ENCODE measurements at regions not wholly inside any gene's neighbourhood (a gene's known extent, or its start where the extent isn't known, plus 50 kb on each side); places are given as distances from the start of the nearest gene placed in this dataset.
A peak's percentile ranks its signal among the peaks of the same experiment; 100 is the strongest.
"Not testable (repeated sequence)": the region's sequence is repeated elsewhere in the genome, so short reads cannot be mapped to it uniquely, and the experiment has no call there.

- DNase-seq (ENCODE audit: low spot score), result no peak
Observed at GRCh38 chr10:35874311-35875015, 232.4 kb upstream of the FZD8 start.

GRCh38 chr10:35872671-35873070 lies 230.6 kb upstream of the FZD8 start:
- DNase-seq (ENCODE audit: low spot score), result no peak

- no peak for DNase-seq (ENCODE audit: low spot score)
Observed at GRCh38 chr10:35870665-35871310, 228.7 kb upstream of the FZD8 start.

DNA sequence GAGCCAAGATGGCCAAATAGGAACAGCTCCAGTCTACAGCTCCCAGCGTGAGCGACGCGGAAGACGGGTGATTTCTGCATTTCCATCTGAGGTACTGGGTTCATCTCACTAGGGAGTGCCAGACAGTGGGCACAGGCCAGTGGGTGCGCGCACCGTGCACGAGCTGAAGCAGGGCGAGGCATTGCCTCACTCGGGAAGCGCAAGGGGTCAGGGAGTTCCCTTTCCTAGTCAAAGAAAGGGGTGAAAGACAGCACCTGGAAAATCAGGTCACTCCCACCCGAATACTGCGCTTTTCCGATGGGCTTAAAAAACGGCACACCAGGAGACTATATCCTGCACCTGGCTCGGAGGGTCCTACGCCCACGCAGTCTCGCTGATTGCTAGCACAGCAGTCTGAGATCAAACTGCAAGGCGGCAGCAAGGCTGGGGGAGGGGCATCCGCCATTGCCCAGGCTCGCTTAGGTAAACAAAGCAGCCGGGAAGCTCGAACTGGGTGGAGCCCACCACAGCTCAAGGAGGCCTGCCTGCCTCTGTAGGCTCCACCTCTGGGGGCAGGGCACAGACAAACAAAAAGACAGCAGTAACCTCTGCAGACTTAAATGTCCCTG lies 216.7 kb upstream of the FZD8 start:
- DNase-seq (ENCODE audit: low spot score), result not testable (repeated sequence)

- no peak for DNase-seq (ENCODE audit: low spot score)
Observed at GRCh38 chr10:35857860-35858259, 215.8 kb upstream of the FZD8 start.

- no peak for DNase-seq (ENCODE audit: low spot score)
Observed at GRCh38 chr10:35855155-35855947, 213.3 kb upstream of the FZD8 start.

GRCh38 chr10:35854661-35855060 lies 212.6 kb upstream of the FZD8 start:
- DNase-seq (ENCODE audit: low spot score), result no peak

DNA sequence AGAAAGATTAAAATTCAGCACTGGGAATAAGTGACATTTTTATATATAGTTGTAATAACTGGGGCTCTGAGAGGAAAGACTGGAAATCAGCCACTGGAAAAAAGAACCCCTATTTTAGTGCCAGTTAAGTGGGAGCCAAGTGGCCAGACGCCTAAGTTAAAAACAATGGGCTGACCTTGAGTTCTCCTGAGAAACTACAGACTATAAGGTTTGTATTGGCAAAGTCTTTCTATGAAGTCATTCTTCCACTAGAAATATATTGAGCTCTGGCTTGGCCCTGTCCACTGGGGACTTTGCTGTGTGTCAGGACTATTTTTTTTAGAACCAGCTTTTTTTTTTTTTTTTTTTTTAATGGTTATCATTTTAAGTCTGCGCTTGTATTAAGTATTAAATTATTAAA lies 210.6 kb upstream of the FZD8 start:
- DNase-seq (ENCODE audit: low spot score), result no peak

- no peak for DNase-seq (ENCODE audit: low spot score)
Observed at GRCh38 chr10:35848412-35848811, 206.3 kb upstream of the FZD8 start.

- DNase-seq (ENCODE audit: low spot score), result no peak
Observed at GRCh38 chr10:35844686-35845085, 202.6 kb upstream of the FZD8 start.

DNA sequence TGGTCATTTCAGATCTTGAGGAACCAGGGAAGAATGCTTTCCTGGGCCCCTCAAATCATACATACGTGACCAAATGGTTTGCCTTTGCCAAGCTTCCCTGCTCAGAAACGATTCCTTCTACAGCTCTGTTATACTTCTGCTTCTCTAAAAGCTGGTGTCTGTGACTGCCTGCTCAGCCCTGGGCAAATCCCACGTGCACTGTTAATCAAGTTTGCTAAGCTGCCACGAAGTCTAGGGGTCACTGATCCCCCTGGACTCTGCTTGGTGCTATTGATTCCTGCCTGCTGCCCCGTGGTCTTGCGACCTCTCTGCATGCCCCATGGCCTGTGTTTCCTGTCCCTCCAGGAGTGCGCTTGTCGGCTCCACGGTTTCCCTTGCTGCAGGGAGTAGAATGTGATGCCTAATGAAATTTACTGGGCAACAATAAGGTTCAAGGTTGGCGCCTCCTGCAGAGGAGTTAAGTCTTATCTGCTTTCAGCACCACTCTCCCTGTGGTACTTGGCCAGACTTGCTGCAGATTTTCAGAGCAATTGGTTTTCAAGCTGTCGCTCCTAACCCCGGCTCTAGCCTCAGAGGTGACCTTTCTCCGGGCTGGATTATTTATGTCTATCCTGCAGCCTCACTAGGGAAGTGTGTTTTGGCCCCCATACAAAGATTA lies 201.6 kb upstream of the FZD8 start:
- peak; percentile 22 for DNase-seq (ENCODE audit: low spot score)

DNA sequence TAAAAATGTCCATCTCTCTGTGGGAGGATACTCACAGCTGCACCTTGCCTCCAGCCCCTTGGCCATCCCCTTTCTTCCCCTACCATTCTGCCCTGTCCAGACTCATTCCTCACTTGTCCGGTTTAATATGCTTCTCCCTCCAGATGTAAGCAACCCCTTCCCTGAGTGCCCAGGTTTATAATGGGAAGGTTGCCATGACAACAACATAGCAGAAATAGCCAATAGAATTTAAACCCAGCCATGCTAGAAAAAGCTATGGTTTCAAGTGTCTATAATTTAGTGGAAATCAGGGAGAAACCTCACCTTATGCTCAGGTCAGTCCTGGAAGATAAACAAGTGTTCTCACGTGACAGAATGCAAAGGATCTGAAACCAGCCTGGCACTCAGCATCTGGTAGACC lies 196.0 kb upstream of the FZD8 start:
- no peak for DNase-seq (ENCODE audit: low spot score)

GRCh38 chr10:35835545-35835944 lies 193.4 kb upstream of the FZD8 start:
- no peak for DNase-seq (ENCODE audit: low spot score)

GRCh38 chr10:35834877-35835494 lies 192.9 kb upstream of the FZD8 start:
- DNase-seq (ENCODE audit: low spot score), result no peak

DNA sequence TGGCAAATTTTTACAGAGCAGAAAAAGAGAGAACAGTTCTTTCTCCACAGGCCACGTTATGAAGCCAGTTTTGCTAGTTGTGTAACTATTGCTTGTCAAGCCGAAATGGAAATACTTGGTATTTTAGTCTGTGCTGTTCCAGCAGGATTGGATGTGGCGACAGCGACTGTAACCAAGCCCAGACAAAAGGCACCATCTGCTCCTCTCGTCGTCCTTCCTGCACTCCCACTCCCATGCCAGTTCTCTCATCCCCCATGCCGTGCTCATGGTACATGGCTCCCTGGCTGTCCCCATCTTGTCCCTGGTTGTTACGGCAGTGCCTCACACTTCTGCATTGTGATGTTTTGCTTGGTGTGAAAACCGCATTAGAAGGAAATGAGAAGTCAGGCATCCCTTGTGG lies 185.7 kb upstream of the FZD8 start:
- no peak for DNase-seq (ENCODE audit: low spot score)

DNA sequence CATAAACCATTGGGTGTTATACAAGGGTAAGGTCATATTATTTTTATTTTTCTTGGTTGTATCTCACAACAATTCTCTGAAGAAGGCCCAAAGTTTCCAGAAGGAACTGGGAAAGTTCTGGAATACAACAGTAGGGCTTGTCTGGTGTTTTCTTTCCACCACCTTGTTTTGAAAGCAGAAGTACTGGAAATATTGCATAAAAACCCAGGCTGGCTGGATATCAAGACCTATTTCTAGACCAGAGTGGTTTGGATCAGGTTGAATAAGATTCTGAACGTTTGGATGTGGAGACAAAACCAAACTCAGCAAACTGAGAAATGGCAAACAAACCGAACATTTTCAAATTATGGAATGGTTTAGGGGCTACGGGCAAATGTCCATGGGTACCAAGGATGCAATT lies 182.6 kb upstream of the FZD8 start:
- DNase-seq (ENCODE audit: low spot score), result no peak

GRCh38 chr10:35822316-35822715 lies 180.2 kb upstream of the FZD8 start:
- peak; percentile 25 for DNase-seq (ENCODE audit: low spot score)

DNA sequence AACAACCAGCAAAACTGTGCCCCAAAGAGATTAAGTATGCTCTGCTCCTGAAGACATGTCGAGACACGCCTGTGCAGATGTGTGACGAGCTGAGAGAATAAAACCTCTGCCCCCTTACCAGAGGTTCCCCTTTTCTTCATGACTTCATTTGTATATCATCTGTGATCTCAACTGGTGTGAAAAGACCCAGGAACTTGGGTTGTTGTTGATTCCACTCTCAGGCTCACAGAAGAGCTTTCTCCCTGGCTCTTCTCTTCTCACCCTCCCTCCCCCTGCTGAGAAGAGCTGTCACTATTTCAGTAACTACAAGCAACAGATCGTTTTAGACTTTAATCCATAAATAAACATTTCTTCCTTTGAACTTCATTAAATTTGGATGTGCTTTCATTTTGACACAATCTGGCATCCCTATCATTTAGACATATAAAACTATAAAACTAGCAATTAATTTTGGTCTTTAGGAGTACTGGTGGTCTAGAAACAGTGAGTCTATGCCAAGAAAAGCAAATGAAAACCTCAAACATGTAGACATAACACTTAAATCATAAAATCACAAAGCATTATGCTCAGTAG lies 179.3 kb upstream of the FZD8 start:
- no peak for DNase-seq (ENCODE audit: low spot score)

GRCh38 chr10:35819736-35820135 lies 177.6 kb upstream of the FZD8 start:
- DNase-seq (ENCODE audit: low spot score), result no peak

DNA sequence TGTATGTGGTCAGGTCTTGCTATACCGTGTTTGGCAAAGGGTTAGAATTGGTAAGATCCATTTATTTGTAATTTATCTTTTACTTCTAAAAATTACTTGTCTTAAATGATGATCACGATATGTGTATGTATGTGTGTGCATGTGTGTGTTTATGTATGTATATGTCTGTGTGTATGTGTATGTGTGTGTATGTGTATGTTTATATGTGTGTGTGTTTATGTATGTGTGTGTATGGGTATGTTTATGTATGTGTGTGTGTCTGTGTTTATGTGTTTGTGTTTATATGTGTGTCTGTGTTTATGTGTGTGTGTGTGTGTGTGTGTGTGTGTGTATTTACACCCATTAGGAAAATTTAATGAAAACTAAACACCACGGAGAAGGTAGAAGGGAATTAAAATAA lies 176.9 kb upstream of the FZD8 start:
- DNase-seq (ENCODE audit: low spot score), result no peak

DNA sequence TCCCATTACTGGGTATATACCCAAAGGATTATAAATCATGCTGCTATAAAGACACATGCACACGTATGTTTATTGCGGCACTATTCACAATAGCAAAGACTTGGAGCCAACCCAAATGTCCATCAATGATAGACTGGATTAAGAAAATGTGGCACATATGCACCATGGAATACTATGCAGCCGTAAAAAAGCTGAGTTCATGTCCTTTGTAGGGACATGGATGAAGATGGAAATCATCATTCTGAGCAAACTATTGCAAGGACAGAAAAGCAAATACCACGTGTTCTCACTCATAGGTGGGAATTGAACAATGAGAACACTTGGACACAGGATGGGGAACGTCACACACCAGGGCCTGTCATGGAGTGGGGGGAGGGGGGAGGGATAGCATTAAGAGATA lies 175.0 kb upstream of the FZD8 start:
- DNase-seq (ENCODE audit: low spot score), result not testable (repeated sequence)
